ENCODE measurements at regions not wholly inside any gene's neighbourhood (a gene's known extent, or its start where the extent isn't known, plus 50 kb on each side); places are given as distances from the start of the nearest gene placed in this dataset.
"Not testable (repeated sequence)": the region's sequence is repeated elsewhere in the genome, so short reads cannot be mapped to it uniquely, and the experiment has no call there.

- Histone ChIP-seq H3K4me3 (no peak overlapping the region), H3K9me3 (no peaks in the 10 kb centered on the region), H3K36me3 (no peaks in the 10 kb centered on the region), H3K27ac (no peak overlapping the region), H3K4me1 (peaks cover 0 to 19% (median 14%) of the 10 kb centered on the region in 4 donors), H3K27me3 (no peaks in the 10 kb centered on the region)
- TF ChIP-seq POLR2AphosphoS5 (IDR thresholded peaks at IDR 0.05) = no peak
- TF ChIP-seq CTCF (IDR thresholded peaks at IDR 0.05) = no peak
- TF ChIP-seq EP300 (IDR thresholded peaks at IDR 0.05) = no peak
- TF ChIP-seq POLR2A (IDR thresholded peaks at IDR 0.05) = no peak
- intact Hi-C loops (cut with DNase I) = no loop called here
- 78 to 79% methylated on average over 3 of the region's 3 CpGs for WGBS, 2 donors
- no peak for DNase-seq
Observed at GRCh38 chr11:115981814-115982471, 477.7 kb upstream of the CADM1 start.

GRCh38 chr11:115981104-115981481 is 476.9 kb upstream of the CADM1 start:
- no peaks in the 10 kb centered on the region for H3K36me3 ChIP-seq
- 86 to 89% methylated on average over 3 of the region's 3 CpGs for WGBS, 2 donors
- DNase-seq = no peak
- intact Hi-C loops (cut with DNase I) = no loop called here
- H3K4me3 ChIP-seq = no peak overlapping the region
- H3K9me3 ChIP-seq = no peaks in the 10 kb centered on the region
- peaks cover 0 to 19% (median 14%) of the 10 kb centered on the region in 4 donors for H3K4me1 ChIP-seq
- TF ChIP-seq POLR2A (IDR thresholded peaks at IDR 0.05) (no peak), EP300 (IDR thresholded peaks at IDR 0.05) (no peak), CTCF (IDR thresholded peaks at IDR 0.05) (no peak), POLR2AphosphoS5 (IDR thresholded peaks at IDR 0.05) (no peak)
- H3K27ac ChIP-seq = peak overlapping the region in 1 of 4 donors; percentile 49
- H3K27me3 ChIP-seq = no peaks in the 10 kb centered on the region

- peaks cover 0 to 19% (median 14%) of the 10 kb centered on the region in 4 donors for H3K4me1 ChIP-seq
- no peak overlapping the region for H3K4me3 ChIP-seq
- no peaks in the 10 kb centered on the region for H3K9me3 ChIP-seq
- H3K27ac ChIP-seq = peak overlapping the region in 2 of 4 donors; percentile 20 to 49
- intact Hi-C loops (cut with DNase I) = no loop called here
- no peaks in the 10 kb centered on the region for H3K27me3 ChIP-seq
- no peaks in the 10 kb centered on the region for H3K36me3 ChIP-seq
- 69 to 81% methylated on average over 14 of the region's 14 CpGs for WGBS, 2 donors
- peak; percentile 74 for DNase-seq
- TF ChIP-seq CTCF (IDR thresholded peaks at IDR 0.05) = no peak
- TF ChIP-seq POLR2AphosphoS5 (IDR thresholded peaks at IDR 0.05) = peak in 3 of 4 donors; percentile 7 to 76 (median 73)
Observed at GRCh38 chr11:115980337-115981103, 476.3 kb upstream of the CADM1 start.

GRCh38 chr11:115974703-115975102 is 470.5 kb upstream of the CADM1 start:
- peaks cover 0 to 10% (median 4%) of the 10 kb centered on the region in 4 donors for H3K4me1 ChIP-seq
- 76 to 83% methylated on average over 1 of the region's 1 CpG for WGBS, 2 donors
- H3K36me3 ChIP-seq = no peaks in the 10 kb centered on the region
- H3K27me3 ChIP-seq = no peaks in the 10 kb centered on the region
- intact Hi-C loops (cut with DNase I) = no loop called here
- no peak for TF ChIP-seq EP300 (IDR thresholded peaks at IDR 0.05)
- TF ChIP-seq POLR2AphosphoS5 (IDR thresholded peaks at IDR 0.05) = no peak
- TF ChIP-seq POLR2A (IDR thresholded peaks at IDR 0.05) = no peak
- TF ChIP-seq CTCF (IDR thresholded peaks at IDR 0.05) = no peak
- no peak for DNase-seq
- no peak overlapping the region for H3K27ac ChIP-seq
- no peaks in the 10 kb centered on the region for H3K9me3 ChIP-seq
- no peak overlapping the region for H3K4me3 ChIP-seq

GRCh38 chr11:115967203-115967602 is 463.0 kb upstream of the CADM1 start:
- H3K4me1 ChIP-seq = peaks cover 0 to 14% (median 10%) of the 10 kb centered on the region in 4 donors
- H3K9me3 ChIP-seq; H3K4me3 ChIP-seq; H3K27me3 ChIP-seq; DNase-seq; H3K36me3 ChIP-seq; intact Hi-C loops (cut with DNase I); H3K27ac ChIP-seq: not testable (repeated sequence)
- 33 to 49% methylated on average over 9 of the region's 9 CpGs for WGBS, 2 donors
